IMR-90 (cell line): ENCODE measurements at regions not wholly inside any gene's neighbourhood (a gene's known extent, or its start where the extent isn't known, plus 50 kb on each side); places are given as distances from the start of the nearest gene placed in this dataset.

Source experiments
- CEBPB ChIP-seq: IDR thresholded peaks from 2 replicates; pipeline ENCODE4 v1.6.1; 2012; ENCODE audit warnings: low read depth, low read length, improper control_type of control experiment
- CHD1 ChIP-seq: IDR thresholded peaks from 2 replicates; pipeline ENCODE4 v1.6.1; 2012; ENCODE audit warnings: low read depth, low read length, improper control_type of control experiment
- CTCF ChIP-seq: conservative IDR thresholded peaks from 2 replicates; pipeline ENCODE4 v1.5.1; 2012; ENCODE audit warnings: mild to moderate bottlenecking, low read depth, low read length, improper control_type of control experiment
- ELK1 ChIP-seq: fragments of 150-350 bp; IDR thresholded peaks from 2 replicates; pipeline ENCODE4 v1.6.1; 2016; ENCODE audit warnings: low read depth, mild to moderate bottlenecking, low read length, moderate library complexity, borderline replicate concordance
- MAFK ChIP-seq: IDR thresholded peaks from 2 replicates; pipeline ENCODE4 v1.6.1; 2012; ENCODE audit warnings: low read depth, low read length, improper control_type of control experiment
- MAZ ChIP-seq: IDR thresholded peaks from 2 replicates; pipeline ENCODE4 v1.6.1; 2012; ENCODE audit warnings: low read depth, mild to moderate bottlenecking, low read length, improper control_type of control experiment, moderate library complexity, borderline replicate concordance
- MXI1 ChIP-seq: IDR thresholded peaks from 2 replicates; pipeline ENCODE4 v1.6.1; 2012; ENCODE audit warnings: low read depth, mild to moderate bottlenecking, low read length, moderate library complexity, borderline replicate concordance
- NFE2L2 ChIP-seq: fragments of 150-350 bp; IDR thresholded peaks from 2 replicates; pipeline ENCODE4 v1.6.1; 2016; ENCODE audit warnings: low read depth, mild to moderate bottlenecking, low read length
- POLR2A ChIP-seq: IDR thresholded peaks from 2 replicates; pipeline ENCODE4 v1.6.1; 2012; ENCODE audit warnings: mild to moderate bottlenecking, low read depth, low read length
- RAD21 ChIP-seq: IDR thresholded peaks from 2 replicates; pipeline ENCODE4 v1.6.1; 2012; ENCODE audit warnings: low read length, improper control_type of control experiment
- RCOR1 ChIP-seq: IDR thresholded peaks from 2 replicates; pipeline ENCODE4 v1.6.1; 2012; ENCODE audit warnings: mild to moderate bottlenecking, low read length, improper control_type of control experiment; ENCODE audit not compliant: insufficient replicate concordance
- RFX5 ChIP-seq: IDR thresholded peaks from 2 replicates; pipeline ENCODE4 v1.8.0; 2012; ENCODE audit warnings: low read depth, mild to moderate bottlenecking, low read length, moderate library complexity
- SMC3 ChIP-seq: fragments of 150-350 bp; IDR thresholded peaks from 2 replicates; pipeline ENCODE4 v1.6.1; 2016; ENCODE audit warnings: low read depth, mild to moderate bottlenecking, antibody characterized with exemption, low read length, moderate library complexity

GRCh38 chr4:27245216-27245615 lies 384.6 kb downstream of the STIM2 start:
- TF ChIP-seq CTCF (no peak), POLR2A (no peak), CEBPB (no peak), RAD21 (no peak), MAFK (no peak), RCOR1 (no peak), SMC3 (no peak), MXI1 (no peak), MAZ (no peak), RFX5 (no peak), CHD1 (no peak), ELK1 (no peak), NFE2L2 (no peak)
